Ovary (tissue), 3 donors: ENCODE measurements at regions not wholly inside any gene's neighbourhood (a gene's known extent, or its start where the extent isn't known, plus 50 kb on each side); places are given as distances from the start of the nearest gene placed in this dataset.

Experiments used
- EP300 ChIP-seq: sonication (generic); formaldehyde crosslinking; IDR thresholded peaks from one replicate; pipeline ENCODE4 v1.6.1; 2017; ENCODE audit warnings: antibody characterized with exemption
- TF ChIP-seq, protein P1 (sequence below), 3 donors: fragments of 450-650 bp in 2 of 3; fragments of 200-600 bp in 1 of 3; IDR thresholded peaks; one replicate each; pipeline versions ENCODE4 v1.5.1 to v1.8.0; 2016 to 2022; ENCODE audit warnings: antibody characterized with exemption in 3 of 3, mild to moderate bottlenecking in 1 of 3
- donor health status: DM: no; HTN: no; CAD: no.

GRCh38 chr10:34013235-34013634 lies 678.8 kb upstream of the NRP1 start:
- TF ChIP-seq, protein P1, sequence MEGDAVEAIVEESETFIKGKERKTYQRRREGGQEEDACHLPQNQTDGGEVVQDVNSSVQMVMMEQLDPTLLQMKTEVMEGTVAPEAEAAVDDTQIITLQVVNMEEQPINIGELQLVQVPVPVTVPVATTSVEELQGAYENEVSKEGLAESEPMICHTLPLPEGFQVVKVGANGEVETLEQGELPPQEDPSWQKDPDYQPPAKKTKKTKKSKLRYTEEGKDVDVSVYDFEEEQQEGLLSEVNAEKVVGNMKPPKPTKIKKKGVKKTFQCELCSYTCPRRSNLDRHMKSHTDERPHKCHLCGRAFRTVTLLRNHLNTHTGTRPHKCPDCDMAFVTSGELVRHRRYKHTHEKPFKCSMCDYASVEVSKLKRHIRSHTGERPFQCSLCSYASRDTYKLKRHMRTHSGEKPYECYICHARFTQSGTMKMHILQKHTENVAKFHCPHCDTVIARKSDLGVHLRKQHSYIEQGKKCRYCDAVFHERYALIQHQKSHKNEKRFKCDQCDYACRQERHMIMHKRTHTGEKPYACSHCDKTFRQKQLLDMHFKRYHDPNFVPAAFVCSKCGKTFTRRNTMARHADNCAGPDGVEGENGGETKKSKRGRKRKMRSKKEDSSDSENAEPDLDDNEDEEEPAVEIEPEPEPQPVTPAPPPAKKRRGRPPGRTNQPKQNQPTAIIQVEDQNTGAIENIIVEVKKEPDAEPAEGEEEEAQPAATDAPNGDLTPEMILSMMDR (IDR thresholded peaks at IDR 0.05), result no peak
- no peak for TF ChIP-seq EP300
